GM10248 (cell line): ENCODE measurements at regions not wholly inside any gene's neighbourhood (a gene's known extent, or its start where the extent isn't known, plus 50 kb on each side); places are given as distances from the start of the nearest gene placed in this dataset.
A peak's percentile ranks its signal among the peaks of the same experiment; 100 is the strongest.

Experiments used
- CTCF ChIA-PET: fragments of 300-600 bp; sonication (Branson Sonifier 250); formaldehyde crosslinking; extraction: SDS; loops from one replicate; lab custom pipeline; 2021; ENCODE audit warnings: antibody characterized with exemption; lab: Yijun Ruan, JAX
- POLR2A ChIA-PET: fragments of 350-650 bp; sonication (Branson Sonifier 250); formaldehyde crosslinking; extraction: SDS; loops from one replicate; lab custom pipeline; 2020; ENCODE audit warnings: antibody characterized with exemption; lab: Yijun Ruan, JAX
- DNase-seq: peaks from one replicate; pipeline ENCODE4 v3.0.0; 2012; ENCODE audit errors: extremely low spot score
- TF ChIP-seq, protein P1 (sequence below): IDR thresholded peaks from 2 replicates; pipeline ENCODE4 v1.5.1; 2012; ENCODE audit warnings: mild to moderate bottlenecking, low read depth; ENCODE audit errors: extremely low read depth, missing control alignments, control extremely low read depth

DNA sequence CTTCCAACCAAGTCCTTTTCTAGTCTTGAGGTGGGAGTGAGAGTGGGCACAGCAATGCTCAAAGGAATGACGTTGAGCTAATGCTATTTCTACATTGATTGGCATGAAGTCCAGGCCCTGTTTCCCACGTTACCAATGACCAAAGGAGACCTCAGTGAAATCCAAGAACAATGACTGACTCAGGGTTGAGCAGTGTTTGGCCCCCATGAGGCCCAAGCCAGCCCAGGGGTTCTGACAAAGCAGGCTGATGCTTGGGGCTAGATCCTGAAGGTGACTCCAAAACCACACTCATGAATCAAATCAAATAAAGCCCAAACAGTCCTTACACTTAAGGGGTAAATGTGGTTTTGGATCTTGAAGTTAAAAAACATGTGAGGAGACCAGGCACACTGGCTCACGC lies 278.5 kb upstream of the GJB5 start:
- TF ChIP-seq, protein P1, sequence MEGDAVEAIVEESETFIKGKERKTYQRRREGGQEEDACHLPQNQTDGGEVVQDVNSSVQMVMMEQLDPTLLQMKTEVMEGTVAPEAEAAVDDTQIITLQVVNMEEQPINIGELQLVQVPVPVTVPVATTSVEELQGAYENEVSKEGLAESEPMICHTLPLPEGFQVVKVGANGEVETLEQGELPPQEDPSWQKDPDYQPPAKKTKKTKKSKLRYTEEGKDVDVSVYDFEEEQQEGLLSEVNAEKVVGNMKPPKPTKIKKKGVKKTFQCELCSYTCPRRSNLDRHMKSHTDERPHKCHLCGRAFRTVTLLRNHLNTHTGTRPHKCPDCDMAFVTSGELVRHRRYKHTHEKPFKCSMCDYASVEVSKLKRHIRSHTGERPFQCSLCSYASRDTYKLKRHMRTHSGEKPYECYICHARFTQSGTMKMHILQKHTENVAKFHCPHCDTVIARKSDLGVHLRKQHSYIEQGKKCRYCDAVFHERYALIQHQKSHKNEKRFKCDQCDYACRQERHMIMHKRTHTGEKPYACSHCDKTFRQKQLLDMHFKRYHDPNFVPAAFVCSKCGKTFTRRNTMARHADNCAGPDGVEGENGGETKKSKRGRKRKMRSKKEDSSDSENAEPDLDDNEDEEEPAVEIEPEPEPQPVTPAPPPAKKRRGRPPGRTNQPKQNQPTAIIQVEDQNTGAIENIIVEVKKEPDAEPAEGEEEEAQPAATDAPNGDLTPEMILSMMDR: no peak
- no peak for DNase-seq

GRCh38 chr1:34477632-34478141 lies 277.2 kb upstream of the GJB5 start:
- CTCF ChIA-PET: interaction anchor here (0.9 to 1.2 kb wide), 3 partner anchors 9 to 119 kb away, joined by 3 to 4 read pairs (median 4); no protein-coding TSS in a partner anchor
- DNase-seq: no peak
- POLR2A ChIA-PET: no interaction called here
- TF ChIP-seq, protein P1: no peak

More for the DNA sequence above, 278.5 kb upstream of the GJB5 start:
- ChIA-PET POLR2A (no interaction called here), CTCF (interaction anchor here (1.1 to 3.6 kb wide), 2 partner anchors 10 to 16 kb away, joined by 4 to 18 read pairs; no protein-coding TSS in a partner anchor)

- no peak for DNase-seq
- ChIA-PET CTCF (interaction anchor here (0.9 to 1.2 kb wide), 2 partner anchors 18 to 118 kb away, joined by 3 to 4 read pairs; no protein-coding TSS in a partner anchor), POLR2A (no interaction called here)
- TF ChIP-seq, protein P1: no peak
Observed at GRCh38 chr1:34478515-34479076, 276.3 kb upstream of the GJB5 start.

DNA sequence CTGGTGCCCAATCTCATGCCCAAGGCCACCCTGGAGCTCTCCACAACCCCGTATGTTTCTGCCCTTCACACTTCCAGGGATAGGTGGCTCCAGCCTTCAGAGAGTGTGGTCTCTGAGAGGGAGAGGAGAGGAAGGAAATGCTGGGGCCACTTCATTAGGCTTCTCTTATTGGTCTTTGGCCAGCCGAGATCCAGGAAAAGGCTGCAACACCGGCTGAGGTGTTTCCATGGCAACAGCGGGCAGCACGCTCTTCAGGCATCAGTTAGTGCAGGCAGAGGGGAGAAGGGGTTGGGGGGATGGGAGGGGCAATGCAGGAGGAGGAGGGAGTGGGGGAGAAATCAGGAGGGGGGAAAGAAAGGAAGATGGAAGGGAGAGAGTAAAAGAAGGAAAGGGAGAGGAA lies 275.1 kb upstream of the GJB5 start:
- TF ChIP-seq, protein P1: no peak
- no peak for DNase-seq
- CTCF ChIA-PET: no interaction called here
- POLR2A ChIA-PET: no interaction called here

- ChIA-PET POLR2A (no interaction called here), CTCF (interaction anchor here (1.1 kb wide), 1 partner anchor 28 kb away, joined by 3 read pairs; no protein-coding TSS in a partner anchor)
- TF ChIP-seq, protein P1: no peak
- no peak for DNase-seq
Observed at GRCh38 chr1:34488080-34488708, 266.7 kb upstream of the GJB5 start.

DNA sequence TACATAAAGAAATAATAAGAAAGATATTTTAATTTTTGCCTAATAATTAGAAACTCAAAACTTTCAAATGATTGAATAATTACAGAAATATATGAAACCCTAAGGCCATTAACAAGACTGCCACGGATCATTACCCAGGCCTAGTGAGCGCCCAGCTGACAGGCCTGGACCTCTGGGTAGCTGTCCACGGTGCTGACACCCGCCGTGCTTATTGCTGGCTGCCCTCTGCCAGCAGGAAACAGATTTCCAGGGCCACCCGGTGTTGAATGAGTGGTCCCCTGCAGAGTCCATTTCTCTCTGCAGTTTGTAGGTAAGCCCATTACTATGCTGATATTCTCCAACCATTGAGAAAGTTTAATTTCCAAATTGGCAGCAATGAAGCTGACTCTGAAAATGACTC lies 254.4 kb upstream of the GJB5 start:
- peak; percentile 34 for DNase-seq
- CTCF ChIA-PET: no interaction called here

More for the DNA sequence above, 254.4 kb upstream of the GJB5 start:
- TF ChIP-seq, protein P1: no peak
- POLR2A ChIA-PET: no interaction called here
